Activated CD4-positive, alpha-beta T cell treated with anti-CD3 and anti-CD28 coated beads for 36 hours (primary cell): ENCODE measurements at regions not wholly inside any gene's neighbourhood (a gene's known extent, or its start where the extent isn't known, plus 50 kb on each side); places are given as distances from the start of the nearest gene placed in this dataset.

Experiments used
- ATAC-seq: fragments of 200-7000 bp; cut with Tn5 transposase; one replicate; pipeline ENCODE4 v1.10.0; 2021; ENCODE audit warnings: mild to moderate bottlenecking, moderate library complexity
- CTCF ChIA-PET: fragments of 350-600 bp; sonication (Branson Sonifier 250); formaldehyde crosslinking; loops from one replicate; lab custom pipeline; 2021; ENCODE audit warnings: antibody characterized with exemption; lab: Charles Lee
- POLR2A ChIA-PET: fragments of 350-600 bp; sonication (Branson Sonifier 250); formaldehyde crosslinking; loops from one replicate; lab custom pipeline; 2021; ENCODE audit warnings: antibody characterized with exemption, inconsistent platforms; lab: Charles Lee
- DNase-seq: peaks from one replicate; pipeline ENCODE4 v3.0.0-alpha.2; 2020
- H3K27ac Mint-ChIP-seq: one replicate; pipeline ENCODE4 v1.8.0; 2021; ENCODE audit warnings: mixed read lengths
- H3K27me3 Mint-ChIP-seq: one replicate; pipeline ENCODE4 v1.8.0; 2021; ENCODE audit warnings: mixed read lengths
- H3K36me3 Mint-ChIP-seq: one replicate; pipeline ENCODE4 v1.8.0; 2021; ENCODE audit warnings: low read depth, mixed read lengths
- H3K4me1 Mint-ChIP-seq: one replicate; pipeline ENCODE4 v1.8.0; 2021; ENCODE audit warnings: mixed read lengths
- H3K4me3 Mint-ChIP-seq: one replicate; pipeline ENCODE4 v1.8.0; 2021; ENCODE audit warnings: mild to moderate bottlenecking, moderate library complexity, mixed read lengths
- H3K9me3 Mint-ChIP-seq: one replicate; pipeline ENCODE4 v1.8.0; 2021; ENCODE audit warnings: low read depth, mixed read lengths
- intact Hi-C, 2 experiments: fragments of 100-400 bp; cut with DNase I in 1 of 2; cut with micrococcal nuclease in 1 of 2; formaldehyde crosslinking; loops; one replicate each; pipeline versions ENCODE4 v1.14.2 to v1.15.1; 2022 to 2024; cut with DNase I, micrococcal nuclease

- no peaks in the 10 kb centered on the region for H3K36me3 Mint-ChIP-seq
- no peak for DNase-seq
- H3K27me3 Mint-ChIP-seq = peaks cover 5% of the 10 kb centered on the region
- intact Hi-C loops = no loop called here
- no peak overlapping the region for H3K27ac Mint-ChIP-seq
- H3K4me3 Mint-ChIP-seq = no peak overlapping the region
- POLR2A ChIA-PET = no interaction called here
- peaks cover 4% of the 10 kb centered on the region for H3K9me3 Mint-ChIP-seq
- no peaks in the 10 kb centered on the region for H3K4me1 Mint-ChIP-seq
- CTCF ChIA-PET = interaction anchor here (0.7 kb wide), 1 partner anchor 57 kb away, joined by 3 read pairs; no protein-coding TSS in a partner anchor
- ATAC-seq = no peak
Observed at GRCh38 chr17:83144421-83145357, 65.3 kb downstream of the METRNL start.

- no peak overlapping the region for H3K4me3 Mint-ChIP-seq
- ChIA-PET CTCF (no interaction called here), POLR2A (no interaction called here)
- DNase-seq (no peak), ATAC-seq (no peak)
- peaks cover 4% of the 10 kb centered on the region for H3K9me3 Mint-ChIP-seq
- intact Hi-C loops = no loop called here
- H3K27ac Mint-ChIP-seq = no peak overlapping the region
- H3K36me3 Mint-ChIP-seq = no peaks in the 10 kb centered on the region
- H3K27me3 Mint-ChIP-seq = peaks cover 5% of the 10 kb centered on the region
- no peaks in the 10 kb centered on the region for H3K4me1 Mint-ChIP-seq
Observed at GRCh38 chr17:83145358-83145738, 65.9 kb downstream of the METRNL start.

- ChIA-PET CTCF (interaction anchor here (0.7 kb wide), 1 partner anchor 55 kb away, joined by 3 read pairs; no protein-coding TSS in a partner anchor), POLR2A (no interaction called here)
- no peak overlapping the region for H3K27ac Mint-ChIP-seq
Observed at GRCh38 chr17:83145831-83146230, 66.4 kb downstream of the METRNL start.

GRCh38 chr17:83146347-83146746, 66.9 kb downstream of the METRNL start:
- POLR2A ChIA-PET = no interaction called here
- H3K4me1 Mint-ChIP-seq = no peaks in the 10 kb centered on the region
- ATAC-seq = no peak
- H3K4me3 Mint-ChIP-seq = no peak overlapping the region
- intact Hi-C loops = no loop called here
- H3K27ac Mint-ChIP-seq = no peak overlapping the region
- no peak for DNase-seq
- no peaks in the 10 kb centered on the region for H3K36me3 Mint-ChIP-seq
- H3K9me3 Mint-ChIP-seq = peaks cover 4% of the 10 kb centered on the region
- CTCF ChIA-PET = interaction anchor here (0.5 to 0.7 kb wide), 2 partner anchors 54 to 56 kb away, joined by 3 read pairs; no protein-coding TSS in a partner anchor
- H3K27me3 Mint-ChIP-seq = peaks cover 5% of the 10 kb centered on the region

More at GRCh38 chr17:83145831-83146230, 66.4 kb downstream of the METRNL start:
- peaks cover 5% of the 10 kb centered on the region for H3K27me3 Mint-ChIP-seq
- DNase-seq = no peak
- no peaks in the 10 kb centered on the region for H3K36me3 Mint-ChIP-seq
- H3K4me3 Mint-ChIP-seq = no peak overlapping the region
- H3K4me1 Mint-ChIP-seq = no peaks in the 10 kb centered on the region
- H3K9me3 Mint-ChIP-seq = peaks cover 4% of the 10 kb centered on the region
- no peak for ATAC-seq
- intact Hi-C loops = no loop called here

- no peaks in the 10 kb centered on the region for H3K4me1 Mint-ChIP-seq
- no peak overlapping the region for H3K27ac Mint-ChIP-seq
- no peak for ATAC-seq
- intact Hi-C loops = no loop called here
- ChIA-PET CTCF (no interaction called here), POLR2A (no interaction called here)
- H3K4me3 Mint-ChIP-seq = no peak overlapping the region
- no peaks in the 10 kb centered on the region for H3K36me3 Mint-ChIP-seq
- H3K9me3 Mint-ChIP-seq = peaks cover under 1% of the 10 kb centered on the region
- DNase-seq = no peak
- peaks cover 4% of the 10 kb centered on the region for H3K27me3 Mint-ChIP-seq
Observed at GRCh38 chr17:83147280-83147679, 67.9 kb downstream of the METRNL start.

GRCh38 chr17:83148317-83149028, 69.1 kb downstream of the METRNL start:
- Mint-ChIP-seq H3K36me3 (no peaks in the 10 kb centered on the region), H3K27me3 (peaks cover 2% of the 10 kb centered on the region), H3K27ac (no peak overlapping the region), H3K4me3 (no peak overlapping the region), H3K9me3 (no peaks in the 10 kb centered on the region), H3K4me1 (no peaks in the 10 kb centered on the region)
- ATAC-seq = no peak
- DNase-seq = no peak
- ChIA-PET CTCF (no interaction called here), POLR2A (no interaction called here)
- intact Hi-C loops = no loop called here

GRCh38 chr17:83149029-83149725, 69.8 kb downstream of the METRNL start:
- Mint-ChIP-seq H3K27me3 (peaks cover 2% of the 10 kb centered on the region), H3K27ac (no peak overlapping the region), H3K36me3 (no peaks in the 10 kb centered on the region), H3K4me1 (no peaks in the 10 kb centered on the region), H3K4me3 (no peak overlapping the region), H3K9me3 (no peaks in the 10 kb centered on the region)
- POLR2A ChIA-PET = no interaction called here
- no peak for ATAC-seq
- CTCF ChIA-PET = no interaction called here
- DNase-seq = no peak
- intact Hi-C loops = no loop called here

GRCh38 chr17:83149761-83150251, 70.4 kb downstream of the METRNL start:
- ATAC-seq = no peak
- H3K27ac Mint-ChIP-seq = no peak overlapping the region
- DNase-seq = no peak

GRCh38 chr17:83150369-83151055, 71.1 kb downstream of the METRNL start:
- intact Hi-C loops = no loop called here
- ATAC-seq (no peak), DNase-seq (no peak)
- Mint-ChIP-seq H3K4me3 (no peak overlapping the region), H3K4me1 (peaks cover 2% of the 10 kb centered on the region), H3K27me3 (peaks cover 2% of the 10 kb centered on the region), H3K36me3 (no peaks in the 10 kb centered on the region), H3K27ac (no peak overlapping the region), H3K9me3 (no peaks in the 10 kb centered on the region)
- ChIA-PET POLR2A (no interaction called here), CTCF (interaction anchor here (0.7 kb wide), 1 partner anchor 28 kb away, joined by 3 read pairs; no protein-coding TSS in a partner anchor)

More at GRCh38 chr17:83149761-83150251, 70.4 kb downstream of the METRNL start:
- Mint-ChIP-seq H3K27me3 (peaks cover 2% of the 10 kb centered on the region), H3K4me3 (no peak overlapping the region), H3K9me3 (no peaks in the 10 kb centered on the region), H3K4me1 (no peaks in the 10 kb centered on the region), H3K36me3 (no peaks in the 10 kb centered on the region)
- ChIA-PET CTCF (no interaction called here), POLR2A (no interaction called here)
- intact Hi-C loops = no loop called here

GRCh38 chr17:83151056-83151441, 71.6 kb downstream of the METRNL start:
- peaks cover 3% of the 10 kb centered on the region for H3K27me3 Mint-ChIP-seq
- H3K27ac Mint-ChIP-seq = no peak overlapping the region
- ATAC-seq (no peak), DNase-seq (no peak)
- H3K4me3 Mint-ChIP-seq = no peak overlapping the region
- POLR2A ChIA-PET = no interaction called here
- intact Hi-C loops = no loop called here
- H3K36me3 Mint-ChIP-seq = no peaks in the 10 kb centered on the region
- H3K9me3 Mint-ChIP-seq = no peaks in the 10 kb centered on the region
- CTCF ChIA-PET = no interaction called here
- H3K4me1 Mint-ChIP-seq = peaks cover 4% of the 10 kb centered on the region
